Parathyroid adenoma (tissue), 2 donors: ENCODE measurements at regions not wholly inside any gene's neighbourhood (a gene's known extent, or its start where the extent isn't known, plus 50 kb on each side); places are given as distances from the start of the nearest gene placed in this dataset.
"Not testable (repeated sequence)": the region's sequence is repeated elsewhere in the genome, so short reads cannot be mapped to it uniquely, and the experiment has no call there.

Experiments used
- H2AFZ ChIP-seq: fragments of 300-600 bp; sonication (generic); one replicate; pipeline ENCODE4 v1.7.0; 2017; ENCODE audit warnings: antibody characterized with exemption, mild to moderate bottlenecking
- H3K27ac ChIP-seq: fragments of 300-600 bp; sonication (generic); one replicate; pipeline ENCODE4 v1.7.0; 2017
- H3K27me3 ChIP-seq: fragments of 300-600 bp; sonication (generic); one replicate; pipeline ENCODE4 v1.7.0; 2017; ENCODE audit warnings: low read length; ENCODE audit not compliant: control insufficient read depth, insufficient read depth
- H3K36me3 ChIP-seq: fragments of 300-600 bp; sonication (generic); one replicate; pipeline ENCODE4 v1.7.0; 2017; ENCODE audit warnings: low read length; ENCODE audit not compliant: control insufficient read depth, insufficient read depth
- H3K4me1 ChIP-seq: fragments of 300-600 bp; sonication (generic); one replicate; pipeline ENCODE4 v1.7.0; 2017; ENCODE audit warnings: control low read depth
- H3K4me2 ChIP-seq: fragments of 300-600 bp; sonication (generic); one replicate; pipeline ENCODE4 v1.7.0; 2017; ENCODE audit warnings: low read length
- H3K4me3 ChIP-seq: fragments of 300-600 bp; sonication (generic); one replicate; pipeline ENCODE4 v1.7.0; 2017; ENCODE audit warnings: low read depth, low read length
- H3K79me2 ChIP-seq: fragments of 300-600 bp; sonication (generic); one replicate; pipeline ENCODE4 v1.7.0; 2017; ENCODE audit warnings: control low read depth
- H3K9ac ChIP-seq: fragments of 300-600 bp; sonication (generic); one replicate; pipeline ENCODE4 v1.7.0; 2017; ENCODE audit warnings: mild to moderate bottlenecking
- H3K9me3 ChIP-seq: fragments of 300-600 bp; sonication (generic); one replicate; pipeline ENCODE4 v1.7.0; 2017; ENCODE audit warnings: low read length; ENCODE audit not compliant: control insufficient read depth
- CTCF ChIP-seq: fragments of 300-600 bp; sonication (generic); IDR thresholded peaks from one replicate; pipeline ENCODE4 v1.7.0; 2017; ENCODE audit warnings: antibody characterized with exemption, mild to moderate bottlenecking
- donor health status: primary hyperparathyroidism.

DNA sequence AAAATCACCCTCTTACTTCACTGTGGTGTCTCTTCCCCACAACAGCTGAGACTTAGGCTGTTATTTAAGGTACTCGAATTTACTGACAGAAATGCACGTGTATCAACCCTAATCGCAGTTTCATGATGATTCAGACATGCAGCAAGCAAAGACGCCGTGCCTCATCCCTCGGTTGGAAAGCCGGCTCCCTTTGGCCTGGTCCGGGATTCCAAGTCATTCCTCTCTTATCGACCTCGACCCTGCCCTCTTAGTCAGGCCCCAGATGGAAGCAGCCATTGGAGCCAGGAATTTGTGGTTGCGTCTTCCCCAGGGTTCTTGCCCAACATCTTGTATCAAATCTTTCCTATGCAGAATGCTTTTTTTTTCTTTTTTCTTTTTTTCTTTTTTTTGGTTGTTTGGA lies 229.5 kb downstream of the GATA3 start:
- TF ChIP-seq CTCF = no peak
- H3K27me3 ChIP-seq = no peaks in the 10 kb centered on the region
- no peaks in the 10 kb centered on the region for H3K36me3 ChIP-seq
- H3K9ac ChIP-seq = no peak overlapping the region
- no peaks in the 10 kb centered on the region for H3K9me3 ChIP-seq
- H3K27ac ChIP-seq = no peak overlapping the region
- H3K79me2 ChIP-seq = no peaks in the 10 kb centered on the region
- no peak overlapping the region for H2AFZ ChIP-seq
- no peaks in the 10 kb centered on the region for H3K4me1 ChIP-seq
- H3K4me3 ChIP-seq = no peak overlapping the region
- no peak overlapping the region for H3K4me2 ChIP-seq

DNA sequence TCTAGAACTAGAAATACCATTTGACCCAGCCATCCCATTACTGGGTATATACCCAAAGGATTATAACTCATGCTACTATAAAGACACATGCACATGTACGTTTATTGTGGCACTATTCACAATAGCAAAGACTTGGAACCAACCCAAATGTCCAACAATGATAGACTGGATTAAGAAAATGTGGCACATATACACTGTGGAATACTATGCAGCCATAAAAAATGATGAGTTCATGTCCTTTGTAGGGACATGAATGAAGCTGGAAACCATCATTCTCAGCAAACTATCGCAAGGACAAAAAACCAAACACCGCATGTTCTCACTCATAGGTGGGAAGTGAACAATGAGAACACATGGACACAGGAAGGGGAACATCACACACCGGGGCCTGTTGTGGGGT lies 231.5 kb downstream of the GATA3 start:
- not testable (repeated sequence) for H3K36me3 ChIP-seq, H3K27me3 ChIP-seq, H3K79me2 ChIP-seq, H3K9me3 ChIP-seq, H3K4me1 ChIP-seq, H3K9ac ChIP-seq, H2AFZ ChIP-seq, H3K4me3 ChIP-seq, H3K4me2 ChIP-seq, H3K27ac ChIP-seq

DNA sequence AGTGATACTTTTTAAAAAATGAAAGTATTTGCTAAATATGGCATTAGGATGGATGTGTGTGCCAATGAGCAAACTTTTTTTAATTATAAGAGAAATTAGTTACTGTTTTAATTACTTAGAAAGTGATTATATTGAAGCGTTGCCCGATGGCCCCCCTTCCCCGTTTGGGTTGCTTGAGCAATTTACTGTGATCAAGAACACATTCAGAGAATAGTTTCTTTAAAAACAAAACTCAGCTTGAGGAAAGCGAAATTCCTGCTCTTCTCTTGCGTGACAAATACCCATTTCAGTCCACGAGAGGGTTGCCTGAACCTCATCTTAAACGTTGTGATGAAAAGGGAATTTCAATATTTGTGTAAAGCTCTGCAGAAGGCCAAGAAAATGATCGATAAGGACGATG lies 234.1 kb downstream of the GATA3 start:
- Histone ChIP-seq H3K4me1 (no peaks in the 10 kb centered on the region), H3K4me3 (no peak overlapping the region), H3K27ac (no peak overlapping the region), H3K4me2 (no peak overlapping the region), H2AFZ (no peak overlapping the region), H3K36me3 (no peaks in the 10 kb centered on the region), H3K27me3 (no peaks in the 10 kb centered on the region), H3K79me2 (no peaks in the 10 kb centered on the region), H3K9me3 (no peaks in the 10 kb centered on the region), H3K9ac (no peak overlapping the region)
- TF ChIP-seq CTCF = no peak

GRCh38 chr10:8289186-8289924 lies 234.9 kb downstream of the GATA3 start:
- Histone ChIP-seq H3K9ac (no peak overlapping the region), H3K4me1 (no peaks in the 10 kb centered on the region), H3K27me3 (no peaks in the 10 kb centered on the region), H3K27ac (no peak overlapping the region), H3K36me3 (no peaks in the 10 kb centered on the region), H3K9me3 (no peaks in the 10 kb centered on the region), H2AFZ (no peak overlapping the region), H3K79me2 (no peaks in the 10 kb centered on the region), H3K4me3 (no peak overlapping the region), H3K4me2 (no peak overlapping the region)
- TF ChIP-seq CTCF = no peak

DNA sequence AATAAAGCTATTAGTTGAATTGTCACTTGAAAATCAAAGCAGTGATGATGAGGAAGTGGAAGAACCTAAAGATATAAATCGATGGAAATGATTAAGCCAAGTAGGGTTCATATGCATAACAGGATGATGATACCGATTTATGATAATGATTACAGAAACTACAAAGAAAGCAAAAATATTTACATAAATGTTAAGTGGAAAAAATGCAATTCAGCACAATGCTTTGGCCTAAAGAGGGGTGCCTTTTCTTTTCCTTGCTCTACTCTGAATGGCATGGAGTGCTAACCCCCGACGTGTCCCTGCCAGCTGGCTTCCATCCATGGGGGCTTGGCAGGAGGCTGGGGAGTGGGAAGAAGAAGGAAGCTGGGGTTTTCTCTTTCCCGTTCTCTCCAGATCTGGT lies 240.3 kb downstream of the GATA3 start:
- Histone ChIP-seq H3K27me3 (no peaks in the 10 kb centered on the region), H3K4me1 (no peaks in the 10 kb centered on the region), H3K79me2 (no peaks in the 10 kb centered on the region), H3K4me3 (no peak overlapping the region), H3K27ac (no peak overlapping the region), H3K4me2 (no peak overlapping the region), H3K9ac (no peak overlapping the region), H3K9me3 (no peaks in the 10 kb centered on the region), H2AFZ (no peak overlapping the region), H3K36me3 (no peaks in the 10 kb centered on the region)
- TF ChIP-seq CTCF = no peak
